Endometrium (tissue), 2 donors: ENCODE measurements at regions not wholly inside any gene's neighbourhood (a gene's known extent, or its start where the extent isn't known, plus 50 kb on each side); places are given as distances from the start of the nearest gene placed in this dataset.

ENCODE experiments used
- FAIRE-seq: peaks from 2 replicates; lab custom pipeline; 2012; peaks lifted over from hg19 to GRCh38; lab: Jason Lieb, UNC
- donor health status: control.
- donor health status: control.

GRCh38 chr5:33297760-33298216, 143.0 kb upstream of the TARS1 start:
- no peak for FAIRE-seq

- no peak for FAIRE-seq
These were observed 141.1 kb upstream of the TARS1 start for GRCh38 chr5:33299621-33300208.

- no peak for FAIRE-seq
These were observed 140.5 kb upstream of the TARS1 start for GRCh38 chr5:33300209-33300742.

GRCh38 chr5:33303579-33304095, 137.1 kb upstream of the TARS1 start:
- no peak for FAIRE-seq

- FAIRE-seq = peak; percentile 29
These were observed 136.2 kb upstream of the TARS1 start for GRCh38 chr5:33304601-33305000.

- FAIRE-seq = no peak
These were observed 135.2 kb upstream of the TARS1 start for GRCh38 chr5:33305572-33305971.

GRCh38 chr5:33306758-33307157, 134.0 kb upstream of the TARS1 start:
- peak; percentile 8 for FAIRE-seq

GRCh38 chr5:33308586-33308985, 132.2 kb upstream of the TARS1 start:
- FAIRE-seq = no peak

- FAIRE-seq = no peak
These were observed 131.7 kb upstream of the TARS1 start for GRCh38 chr5:33309068-33309467.

GRCh38 chr5:33309536-33310345, 131.0 kb upstream of the TARS1 start:
- no peak for FAIRE-seq

GRCh38 chr5:33310451-33310850, 130.3 kb upstream of the TARS1 start:
- FAIRE-seq = no peak

GRCh38 chr5:33311893-33312292, 128.9 kb upstream of the TARS1 start:
- no peak for FAIRE-seq

GRCh38 chr5:33312571-33313549, 127.9 kb upstream of the TARS1 start:
- no peak for FAIRE-seq

- no peak for FAIRE-seq
These were observed 125.6 kb upstream of the TARS1 start for GRCh38 chr5:33315189-33315588.

GRCh38 chr5:33316773-33317172, 124.0 kb upstream of the TARS1 start:
- no peak for FAIRE-seq

- no peak for FAIRE-seq
These were observed 123.5 kb upstream of the TARS1 start for GRCh38 chr5:33317271-33317670.

- FAIRE-seq = no peak
These were observed 121.6 kb upstream of the TARS1 start for GRCh38 chr5:33319151-33319550.

GRCh38 chr5:33319841-33320240, 120.9 kb upstream of the TARS1 start:
- no peak for FAIRE-seq

GRCh38 chr5:33321026-33321425, 119.7 kb upstream of the TARS1 start:
- FAIRE-seq = no peak

GRCh38 chr5:33322632-33323031, 118.1 kb upstream of the TARS1 start:
- no peak for FAIRE-seq

GRCh38 chr5:33324667-33325307, 116.0 kb upstream of the TARS1 start:
- FAIRE-seq = peak; percentile 41

- no peak for FAIRE-seq
These were observed 111.9 kb upstream of the TARS1 start for GRCh38 chr5:33328818-33329217.
